Dedifferentiated amniotic fluid mesenchymal stem cell (primary cell): ENCODE measurements at regions not wholly inside any gene's neighbourhood (a gene's known extent, or its start where the extent isn't known, plus 50 kb on each side); places are given as distances from the start of the nearest gene placed in this dataset.
"Not testable (repeated sequence)": the region's sequence is repeated elsewhere in the genome, so short reads cannot be mapped to it uniquely, and the experiment has no call there.

Experiments used
- DNase-seq: peaks from one replicate; pipeline ENCODE4 v3.0.0-alpha.2; 2016; ENCODE audit errors: extremely low spot score

GRCh38 chr4:11130195-11130970 lies 298.3 kb downstream of the HS3ST1 start:
- no peak for DNase-seq

- DNase-seq: no peak
Observed at GRCh38 chr4:11120435-11120834, 308.3 kb downstream of the HS3ST1 start.

GRCh38 chr4:11119474-11119873 lies 309.2 kb downstream of the HS3ST1 start:
- no peak for DNase-seq

GRCh38 chr4:11118513-11118912 lies 310.2 kb downstream of the HS3ST1 start:
- DNase-seq: no peak

GRCh38 chr4:11116940-11117339 lies 311.8 kb downstream of the HS3ST1 start:
- no peak for DNase-seq

GRCh38 chr4:11111876-11112275 lies 316.8 kb downstream of the HS3ST1 start:
- DNase-seq: no peak

- DNase-seq: no peak
Observed at GRCh38 chr4:11111370-11111769, 317.3 kb downstream of the HS3ST1 start.

GRCh38 chr4:11106759-11107158 lies 321.9 kb downstream of the HS3ST1 start:
- DNase-seq: no peak

- no peak for DNase-seq
Observed at GRCh38 chr4:11106190-11106589, 322.5 kb downstream of the HS3ST1 start.

GRCh38 chr4:11105715-11106114 lies 323.0 kb downstream of the HS3ST1 start:
- no peak for DNase-seq

GRCh38 chr4:11098461-11098860 lies 330.2 kb downstream of the HS3ST1 start:
- no peak for DNase-seq

GRCh38 chr4:11097725-11098124 lies 331.0 kb downstream of the HS3ST1 start:
- no peak for DNase-seq

- DNase-seq: no peak
Observed at GRCh38 chr4:11081006-11081405, 347.7 kb downstream of the HS3ST1 start.

- no peak for DNase-seq
Observed at GRCh38 chr4:11079171-11079570, 349.5 kb downstream of the HS3ST1 start.

GRCh38 chr4:11074581-11075241 lies 354.0 kb downstream of the HS3ST1 start:
- DNase-seq: no peak

GRCh38 chr4:11073621-11074051 lies 355.1 kb downstream of the HS3ST1 start:
- DNase-seq: no peak

GRCh38 chr4:11072999-11073398 lies 355.7 kb downstream of the HS3ST1 start:
- DNase-seq: no peak

GRCh38 chr4:11072463-11072862 lies 356.2 kb downstream of the HS3ST1 start:
- DNase-seq: no peak

GRCh38 chr4:11070813-11071212 lies 357.9 kb downstream of the HS3ST1 start:
- no peak for DNase-seq

GRCh38 chr4:11069581-11070211 lies 359.0 kb downstream of the HS3ST1 start:
- DNase-seq: no peak

- DNase-seq: no peak
Observed at GRCh38 chr4:11069083-11069482, 359.6 kb downstream of the HS3ST1 start.

GRCh38 chr4:11066584-11066983 lies 362.1 kb downstream of the HS3ST1 start:
- DNase-seq: not testable (repeated sequence)

- DNase-seq: not testable (repeated sequence)
Observed at GRCh38 chr4:11060637-11061036, 368.1 kb downstream of the HS3ST1 start.
